DOHH2 (cell line): ENCODE measurements at regions not wholly inside any gene's neighbourhood (a gene's known extent, or its start where the extent isn't known, plus 50 kb on each side); places are given as distances from the start of the nearest gene placed in this dataset.

Experiments used
- EZH2phosphoT487 ChIP-seq: fragments of 200-600 bp; sonication (generic); IDR thresholded peaks from 2 replicates; pipeline ENCODE4 v1.6.1; 2017; ENCODE audit warnings: borderline replicate concordance, mild to moderate bottlenecking, antibody characterized with exemption, low read length, moderate library complexity, mixed read lengths
- TF ChIP-seq, protein P1 (sequence below): fragments of 200-600 bp; sonication (generic); IDR thresholded peaks from one replicate; pipeline ENCODE4 v1.5.1; 2014; ENCODE audit warnings: antibody characterized with exemption, mild to moderate bottlenecking, low read depth, low read length; ENCODE audit not compliant: poor library complexity, severe bottlenecking

GRCh38 chr17:70796757-70797156 lies 627.4 kb downstream of the KCNJ2 start:
- TF ChIP-seq, protein P1, sequence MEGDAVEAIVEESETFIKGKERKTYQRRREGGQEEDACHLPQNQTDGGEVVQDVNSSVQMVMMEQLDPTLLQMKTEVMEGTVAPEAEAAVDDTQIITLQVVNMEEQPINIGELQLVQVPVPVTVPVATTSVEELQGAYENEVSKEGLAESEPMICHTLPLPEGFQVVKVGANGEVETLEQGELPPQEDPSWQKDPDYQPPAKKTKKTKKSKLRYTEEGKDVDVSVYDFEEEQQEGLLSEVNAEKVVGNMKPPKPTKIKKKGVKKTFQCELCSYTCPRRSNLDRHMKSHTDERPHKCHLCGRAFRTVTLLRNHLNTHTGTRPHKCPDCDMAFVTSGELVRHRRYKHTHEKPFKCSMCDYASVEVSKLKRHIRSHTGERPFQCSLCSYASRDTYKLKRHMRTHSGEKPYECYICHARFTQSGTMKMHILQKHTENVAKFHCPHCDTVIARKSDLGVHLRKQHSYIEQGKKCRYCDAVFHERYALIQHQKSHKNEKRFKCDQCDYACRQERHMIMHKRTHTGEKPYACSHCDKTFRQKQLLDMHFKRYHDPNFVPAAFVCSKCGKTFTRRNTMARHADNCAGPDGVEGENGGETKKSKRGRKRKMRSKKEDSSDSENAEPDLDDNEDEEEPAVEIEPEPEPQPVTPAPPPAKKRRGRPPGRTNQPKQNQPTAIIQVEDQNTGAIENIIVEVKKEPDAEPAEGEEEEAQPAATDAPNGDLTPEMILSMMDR = no peak
- TF ChIP-seq EZH2phosphoT487 = no peak
